KMS-11 (cell line): ENCODE measurements at regions not wholly inside any gene's neighbourhood (a gene's known extent, or its start where the extent isn't known, plus 50 kb on each side); places are given as distances from the start of the nearest gene placed in this dataset.
A peak's percentile ranks its signal among the peaks of the same experiment; 100 is the strongest.

Experiments
- H2AFZ ChIP-seq: fragments of 200-600 bp; sonication (generic); 2 replicates; pipeline ENCODE4 v1.6.1; 2016; ENCODE audit warnings: antibody characterized with exemption, mixed run types, low read depth
- H3K27ac ChIP-seq: fragments of 200-600 bp; sonication (generic); 2 replicates; pipeline ENCODE4 v1.6.1; 2016; ENCODE audit warnings: mild to moderate bottlenecking, mixed run types
- H3K27me3 ChIP-seq: fragments of 200-600 bp; sonication (generic); 2 replicates; pipeline ENCODE4 v1.6.1; 2017; ENCODE audit warnings: mild to moderate bottlenecking, low read depth, mixed run types, moderate library complexity; ENCODE audit not compliant: insufficient read depth
- H3K36me3 ChIP-seq: fragments of 200-600 bp; sonication (generic); 2 replicates; pipeline ENCODE4 v1.6.1; 2017; ENCODE audit warnings: mild to moderate bottlenecking, mixed run types; ENCODE audit not compliant: insufficient read depth
- H3K4me1 ChIP-seq: fragments of 200-600 bp; sonication (generic); 2 replicates; pipeline ENCODE4 v1.6.1; 2016; ENCODE audit warnings: mild to moderate bottlenecking, low read depth, mixed run types; ENCODE audit not compliant: poor library complexity, severe bottlenecking
- H3K4me2 ChIP-seq: fragments of 200-600 bp; sonication (generic); 2 replicates; pipeline ENCODE4 v1.7.0; 2016; ENCODE audit warnings: mild to moderate bottlenecking, mixed run types
- H3K4me3 ChIP-seq: fragments of 200-600 bp; sonication (generic); IDR thresholded peaks from 2 replicates; pipeline ENCODE4 v1.6.1; 2017; ENCODE audit warnings: low read depth, low read length, mixed read lengths; ENCODE audit not compliant: insufficient read depth
- H3K79me2 ChIP-seq: fragments of 200-600 bp; sonication (generic); 2 replicates; pipeline ENCODE4 v1.6.1; 2016; ENCODE audit warnings: low read depth, mixed run types; ENCODE audit not compliant: insufficient read depth
- H3K9ac ChIP-seq: fragments of 200-600 bp; sonication (generic); 2 replicates; pipeline ENCODE4 v1.6.1; 2016; ENCODE audit warnings: mild to moderate bottlenecking, mixed run types
- H4K20me1 ChIP-seq: fragments of 200-600 bp; sonication (generic); 2 replicates; pipeline ENCODE4 v1.6.1; 2016; ENCODE audit warnings: mild to moderate bottlenecking, mixed run types; ENCODE audit not compliant: insufficient read depth
- TF ChIP-seq, protein P1 (sequence below): fragments of 200-600 bp; sonication (generic); conservative IDR thresholded peaks from 2 replicates; pipeline ENCODE4 v1.6.1; 2017; ENCODE audit warnings: low read depth, mild to moderate bottlenecking, antibody characterized with exemption, low read length, moderate library complexity, mixed read lengths

DNA sequence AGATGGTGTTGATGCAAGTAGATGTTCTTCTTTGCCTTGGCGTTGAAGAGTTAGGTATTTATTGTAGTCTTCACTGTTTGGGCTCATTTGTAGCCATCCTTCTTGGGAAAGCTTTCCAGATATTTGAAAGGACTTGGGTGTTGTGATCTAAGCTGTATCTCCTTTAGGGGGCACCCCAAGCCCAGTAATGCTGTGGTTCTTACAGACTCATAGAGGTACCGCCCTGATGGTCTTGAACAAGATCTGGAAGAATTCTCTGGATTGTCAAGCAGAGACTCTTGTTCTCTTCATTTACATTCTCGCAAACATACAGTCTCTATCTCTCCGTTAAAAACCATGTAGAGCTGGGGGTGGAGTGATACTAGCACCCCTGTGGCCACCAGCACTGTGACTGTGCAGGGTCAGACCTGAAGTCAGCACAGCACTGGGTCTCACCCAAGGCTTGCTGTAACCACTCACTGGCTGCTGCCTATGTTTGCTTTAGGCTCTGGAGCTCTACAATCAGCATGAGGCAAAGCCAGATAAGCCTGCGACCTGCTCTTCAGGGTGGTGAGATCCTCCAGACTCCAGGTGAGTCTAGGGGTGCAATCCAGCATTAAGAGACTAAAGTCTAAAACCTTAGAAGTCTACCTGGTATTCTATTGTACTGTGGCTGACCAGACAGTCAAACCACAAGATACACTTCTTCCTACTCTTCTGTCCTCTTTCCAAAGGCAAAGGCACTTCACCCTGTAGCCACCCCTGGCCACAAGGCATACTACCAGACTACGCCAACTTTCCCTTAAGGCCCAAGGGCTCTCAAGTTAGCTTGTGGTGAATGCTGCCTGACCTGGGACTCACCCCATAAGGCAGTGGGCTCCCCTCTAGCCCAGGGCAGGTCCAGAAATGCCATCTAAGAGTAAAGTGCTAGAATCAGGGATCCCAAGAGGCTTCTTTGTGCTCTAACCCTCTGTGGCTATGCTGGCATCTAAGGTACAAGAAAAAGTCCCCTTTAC, 209.7 kb upstream of the TMEM196 start:
- no peak overlapping the region for H3K9ac ChIP-seq
- TF ChIP-seq, protein P1, sequence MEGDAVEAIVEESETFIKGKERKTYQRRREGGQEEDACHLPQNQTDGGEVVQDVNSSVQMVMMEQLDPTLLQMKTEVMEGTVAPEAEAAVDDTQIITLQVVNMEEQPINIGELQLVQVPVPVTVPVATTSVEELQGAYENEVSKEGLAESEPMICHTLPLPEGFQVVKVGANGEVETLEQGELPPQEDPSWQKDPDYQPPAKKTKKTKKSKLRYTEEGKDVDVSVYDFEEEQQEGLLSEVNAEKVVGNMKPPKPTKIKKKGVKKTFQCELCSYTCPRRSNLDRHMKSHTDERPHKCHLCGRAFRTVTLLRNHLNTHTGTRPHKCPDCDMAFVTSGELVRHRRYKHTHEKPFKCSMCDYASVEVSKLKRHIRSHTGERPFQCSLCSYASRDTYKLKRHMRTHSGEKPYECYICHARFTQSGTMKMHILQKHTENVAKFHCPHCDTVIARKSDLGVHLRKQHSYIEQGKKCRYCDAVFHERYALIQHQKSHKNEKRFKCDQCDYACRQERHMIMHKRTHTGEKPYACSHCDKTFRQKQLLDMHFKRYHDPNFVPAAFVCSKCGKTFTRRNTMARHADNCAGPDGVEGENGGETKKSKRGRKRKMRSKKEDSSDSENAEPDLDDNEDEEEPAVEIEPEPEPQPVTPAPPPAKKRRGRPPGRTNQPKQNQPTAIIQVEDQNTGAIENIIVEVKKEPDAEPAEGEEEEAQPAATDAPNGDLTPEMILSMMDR: peak; percentile 65

DNA sequence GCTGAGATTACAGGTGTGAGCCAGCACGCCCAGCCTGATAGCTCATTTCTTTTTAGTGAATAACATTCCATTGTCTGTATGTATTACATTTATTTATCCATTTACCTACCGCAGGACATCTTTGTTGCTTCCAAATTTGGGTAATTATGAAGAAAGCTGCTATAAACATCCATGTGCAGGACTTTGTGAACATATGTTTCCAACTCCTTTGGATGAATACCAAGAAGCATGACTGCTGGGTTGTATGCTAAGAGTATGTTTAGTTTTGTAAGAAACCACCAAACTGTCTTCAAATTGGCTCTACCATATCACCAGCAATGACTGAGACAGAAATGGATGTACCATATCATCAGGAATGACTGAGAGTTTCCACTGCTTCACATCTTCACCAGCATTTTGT, 200.2 kb upstream of the TMEM196 start:
- Histone ChIP-seq H3K4me3 (no peak overlapping the region), H3K27me3 (no peaks in the 10 kb centered on the region)

More for the DNA sequence above, 209.7 kb upstream of the TMEM196 start:
- Histone ChIP-seq H3K4me1 (peaks cover 12% of the 10 kb centered on the region), H3K27me3 (no peaks in the 10 kb centered on the region), H4K20me1 (no peaks in the 10 kb centered on the region), H3K79me2 (no peaks in the 10 kb centered on the region), H2AFZ (no peak overlapping the region), H3K4me3 (no peak overlapping the region), H3K27ac (no peak overlapping the region), H3K4me2 (no peak overlapping the region), H3K36me3 (no peaks in the 10 kb centered on the region)

DNA sequence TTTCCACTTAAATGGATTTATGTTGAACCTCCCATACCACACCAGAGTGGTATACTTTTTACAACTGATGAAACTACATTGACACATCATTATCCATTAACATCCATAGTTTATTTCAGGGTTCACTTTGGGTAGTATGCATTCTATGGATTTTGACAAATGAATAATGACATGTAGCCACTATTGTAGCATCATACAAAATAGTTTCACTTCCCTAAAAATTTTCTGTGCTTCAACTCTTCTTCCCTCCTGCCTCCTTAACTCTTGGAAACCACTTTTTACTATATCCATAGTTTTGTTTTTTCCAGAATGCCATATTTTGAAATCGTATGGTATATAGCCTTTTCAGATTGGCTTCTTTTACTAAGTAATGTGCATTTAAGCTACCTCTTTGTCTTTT, 199.5 kb upstream of the TMEM196 start:
- Histone ChIP-seq H3K27ac (no peak overlapping the region), H3K4me1 (no peaks in the 10 kb centered on the region), H3K4me2 (no peak overlapping the region), H3K4me3 (no peak overlapping the region), H2AFZ (no peak overlapping the region), H3K27me3 (no peaks in the 10 kb centered on the region), H4K20me1 (no peaks in the 10 kb centered on the region), H3K9ac (no peak overlapping the region), H3K36me3 (no peaks in the 10 kb centered on the region), H3K79me2 (no peaks in the 10 kb centered on the region)
- TF ChIP-seq, protein P1: no peak

More for the DNA sequence above, 200.2 kb upstream of the TMEM196 start:
- H3K79me2 ChIP-seq: no peaks in the 10 kb centered on the region
- H4K20me1 ChIP-seq: no peaks in the 10 kb centered on the region
- TF ChIP-seq, protein P1: no peak
- no peaks in the 10 kb centered on the region for H3K4me1 ChIP-seq
- no peaks in the 10 kb centered on the region for H3K36me3 ChIP-seq
- no peak overlapping the region for H2AFZ ChIP-seq
- H3K4me2 ChIP-seq: no peak overlapping the region
- H3K9ac ChIP-seq: no peak overlapping the region
- H3K27ac ChIP-seq: no peak overlapping the region

DNA sequence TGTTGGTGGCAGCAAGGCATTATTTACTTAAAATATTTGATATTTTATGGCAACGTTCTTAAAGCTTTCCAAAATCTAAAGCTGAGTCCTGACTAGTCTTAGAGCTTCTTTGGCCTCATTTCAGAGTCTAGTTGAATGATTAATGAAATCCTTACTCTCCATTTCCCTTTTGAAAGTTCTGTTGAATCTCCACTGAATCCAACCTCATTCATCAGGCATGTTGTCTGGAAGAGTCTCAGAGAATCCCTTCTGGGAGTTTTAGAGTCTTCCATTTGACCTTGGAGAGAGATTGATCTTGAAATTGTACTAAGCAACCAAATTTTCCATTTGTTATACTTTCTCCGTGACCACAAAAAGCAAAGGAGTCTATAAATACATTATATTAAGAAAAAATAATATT, 198.5 kb upstream of the TMEM196 start:
- Histone ChIP-seq H3K4me3 (no peak overlapping the region), H3K36me3 (no peaks in the 10 kb centered on the region), H4K20me1 (no peaks in the 10 kb centered on the region), H3K4me1 (no peaks in the 10 kb centered on the region), H3K79me2 (no peaks in the 10 kb centered on the region), H3K4me2 (no peak overlapping the region), H2AFZ (no peak overlapping the region), H3K27me3 (no peaks in the 10 kb centered on the region), H3K9ac (no peak overlapping the region), H3K27ac (no peak overlapping the region)
- TF ChIP-seq, protein P1: no peak
